DND-41 (cell line): ENCODE measurements at regions not wholly inside any gene's neighbourhood (a gene's known extent, or its start where the extent isn't known, plus 50 kb on each side); places are given as distances from the start of the nearest gene placed in this dataset.

Source experiments
- CTCF ChIP-seq: IDR thresholded peaks from 2 replicates; pipeline ENCODE4 v1.5.1; 2012; ENCODE audit warnings: borderline replicate concordance, low read length, moderate library complexity, mild to moderate bottlenecking; ENCODE audit not compliant: poor library complexity, severe bottlenecking; ENCODE audit errors: extremely low read depth
- EZH2 ChIP-seq: IDR thresholded peaks from 3 replicates; pipeline ENCODE4 v1.6.1; 2012; ENCODE audit warnings: borderline replicate concordance, low read depth, mild to moderate bottlenecking, moderate library complexity, low read length, inconsistent platforms; ENCODE audit not compliant: severe bottlenecking

- no peak for TF ChIP-seq EZH2
- no peak for TF ChIP-seq CTCF
Measured at GRCh38 chr6:2384528-2384927, 139.1 kb upstream of the GMDS start.
